GM19023 (cell line): ENCODE measurements at regions not wholly inside any gene's neighbourhood (a gene's known extent, or its start where the extent isn't known, plus 50 kb on each side); places are given as distances from the start of the nearest gene placed in this dataset.
"Not testable (repeated sequence)": the region's sequence is repeated elsewhere in the genome, so short reads cannot be mapped to it uniquely, and the experiment has no call there.

Experiments
- ATAC-seq: cut with Tn5 transposase; IDR thresholded peaks from one replicate; pipeline ENCODE4 v1.9.1; 2021; ENCODE audit warnings: mild to moderate bottlenecking, moderate library complexity; ENCODE audit not compliant: unreplicated experiment

GRCh38 chr6:44017307-44017706 is 109.9 kb downstream of the MRPL14 start:
- not testable (repeated sequence) for ATAC-seq

- no peak for ATAC-seq
These were observed 111.0 kb downstream of the MRPL14 start for GRCh38 chr6:44016131-44016870.

GRCh38 chr6:44012078-44012493 is 115.2 kb downstream of the MRPL14 start:
- ATAC-seq: no peak

GRCh38 chr6:44011350-44011920 is 115.8 kb downstream of the MRPL14 start:
- ATAC-seq: no peak

GRCh38 chr6:44010411-44011349 is 116.6 kb downstream of the MRPL14 start:
- no peak for ATAC-seq

- no peak for ATAC-seq
These were observed 117.6 kb downstream of the MRPL14 start for GRCh38 chr6:44009425-44010321.

- ATAC-seq: no peak
These were observed 118.4 kb downstream of the MRPL14 start for GRCh38 chr6:44008821-44009370.

- ATAC-seq: no peak
These were observed 119.2 kb downstream of the MRPL14 start for GRCh38 chr6:44007818-44008621.

GRCh38 chr6:44006872-44007303 is 120.4 kb downstream of the MRPL14 start:
- ATAC-seq: no peak

- no peak for ATAC-seq
These were observed 121.0 kb downstream of the MRPL14 start for GRCh38 chr6:44006123-44006871.

GRCh38 chr6:44005507-44005903 is 121.7 kb downstream of the MRPL14 start:
- ATAC-seq: no peak

GRCh38 chr6:44004625-44005506 is 122.4 kb downstream of the MRPL14 start:
- no peak for ATAC-seq

GRCh38 chr6:44004136-44004535 is 123.1 kb downstream of the MRPL14 start:
- no peak for ATAC-seq

- ATAC-seq: peak; percentile 29
These were observed 123.7 kb downstream of the MRPL14 start for GRCh38 chr6:44003345-44004061.

GRCh38 chr6:44002593-44003344 is 124.5 kb downstream of the MRPL14 start:
- peak; percentile 35 for ATAC-seq

GRCh38 chr6:44002067-44002592 is 125.1 kb downstream of the MRPL14 start:
- no peak for ATAC-seq
